Natural killer cell treated with Interleukin-12 subunit alpha and Interleukin-12 subunit beta and Interleukin-15 and Interleukin-18, amount 100 ng/mL, for 72 hours (primary cell): ENCODE measurements at regions not wholly inside any gene's neighbourhood (a gene's known extent, or its start where the extent isn't known, plus 50 kb on each side); places are given as distances from the start of the nearest gene placed in this dataset.

Source experiments
- ATAC-seq, 2 donors: fragments of 150-1000 bp; cut with Tn5 transposase in 1 of 2; sonication (Bioruptor Pico), chemical (Tn5 transposase) in 1 of 2; 2 replicates each; pipeline ENCODE4 v1.10.0; 2021
- DNase-seq: peaks from one replicate; pipeline ENCODE4 v3.0.0; 2022; ENCODE audit warnings: low spot score
- H3K27ac Mint-ChIP-seq, 2 donors: 1 replicate in 1 of 2; 2 replicates in 1 of 2; pipeline ENCODE4 v1.8.0; 2022; ENCODE audit warnings: mixed read lengths in 2 of 2, mild to moderate bottlenecking in 1 of 2, moderate library complexity in 1 of 2
- H3K27me3 Mint-ChIP-seq, 2 donors: 1 replicate in 1 of 2; 2 replicates in 1 of 2; pipeline ENCODE4 v1.8.0; 2022; ENCODE audit warnings: mixed read lengths in 2 of 2
- H3K36me3 Mint-ChIP-seq: one replicate; pipeline ENCODE4 v1.8.0; 2022; ENCODE audit warnings: mixed read lengths
- H3K4me1 Mint-ChIP-seq, 2 donors: 1 replicate in 1 of 2; 2 replicates in 1 of 2; pipeline ENCODE4 v1.8.0; 2022; ENCODE audit warnings: low read depth in 2 of 2, mixed read lengths in 2 of 2, mild to moderate bottlenecking in 1 of 2
- H3K4me3 Mint-ChIP-seq: one replicate; pipeline ENCODE4 v1.8.0; 2022; ENCODE audit warnings: mixed read lengths
- H3K9me3 Mint-ChIP-seq: 2 replicates; pipeline ENCODE4 v1.8.0; 2022; ENCODE audit warnings: mixed read lengths

GRCh38 chr14:84425968-84426367 lies 1104.0 kb upstream of the FLRT2 start:
- Mint-ChIP-seq H3K9me3 (peaks cover 3% of the 10 kb centered on the region), H3K4me3 (no peak overlapping the region), H3K36me3 (no peaks in the 10 kb centered on the region), H3K27me3 (no peaks in the 10 kb centered on the region), H3K4me1 (no peaks in the 10 kb centered on the region), H3K27ac (no peak overlapping the region)
- DNase-seq = no peak
- no peak for ATAC-seq

GRCh38 chr14:84432676-84433075 lies 1097.3 kb upstream of the FLRT2 start:
- Mint-ChIP-seq H3K4me3 (no peak overlapping the region), H3K4me1 (no peaks in the 10 kb centered on the region), H3K36me3 (no peaks in the 10 kb centered on the region), H3K27ac (no peak overlapping the region), H3K27me3 (no peaks in the 10 kb centered on the region), H3K9me3 (no peaks in the 10 kb centered on the region)
- ATAC-seq = no peak
- DNase-seq = no peak

GRCh38 chr14:84433961-84434360 lies 1096.0 kb upstream of the FLRT2 start:
- no peaks in the 10 kb centered on the region for H3K9me3 Mint-ChIP-seq
- DNase-seq = no peak
- H3K27ac Mint-ChIP-seq = no peak overlapping the region
- H3K4me3 Mint-ChIP-seq = no peak overlapping the region
- no peaks in the 10 kb centered on the region for H3K36me3 Mint-ChIP-seq
- no peak for ATAC-seq
- H3K27me3 Mint-ChIP-seq = no peaks in the 10 kb centered on the region
- no peaks in the 10 kb centered on the region for H3K4me1 Mint-ChIP-seq

- no peaks in the 10 kb centered on the region for H3K4me1 Mint-ChIP-seq
- no peak overlapping the region for H3K4me3 Mint-ChIP-seq
- DNase-seq = no peak
- peaks cover 3% of the 10 kb centered on the region for H3K9me3 Mint-ChIP-seq
- no peak overlapping the region for H3K27ac Mint-ChIP-seq
- ATAC-seq = no peak
- no peaks in the 10 kb centered on the region for H3K27me3 Mint-ChIP-seq
- no peaks in the 10 kb centered on the region for H3K36me3 Mint-ChIP-seq
Observed at GRCh38 chr14:84435820-84436324, 1094.1 kb upstream of the FLRT2 start.

GRCh38 chr14:84436528-84436927 lies 1093.4 kb upstream of the FLRT2 start:
- no peak overlapping the region for H3K27ac Mint-ChIP-seq

GRCh38 chr14:84442521-84442920 lies 1087.4 kb upstream of the FLRT2 start:
- Mint-ChIP-seq H3K9me3 (peaks cover 10% of the 10 kb centered on the region), H3K27me3 (no peaks in the 10 kb centered on the region), H3K36me3 (no peaks in the 10 kb centered on the region), H3K4me1 (no peaks in the 10 kb centered on the region), H3K27ac (no peak overlapping the region), H3K4me3 (no peak overlapping the region)
- ATAC-seq (no peak), DNase-seq (no peak)

More at GRCh38 chr14:84436528-84436927, 1093.4 kb upstream of the FLRT2 start:
- ATAC-seq (no peak), DNase-seq (no peak)
- Mint-ChIP-seq H3K4me3 (no peak overlapping the region), H3K4me1 (no peaks in the 10 kb centered on the region), H3K9me3 (peaks cover 3% of the 10 kb centered on the region), H3K36me3 (no peaks in the 10 kb centered on the region), H3K27me3 (no peaks in the 10 kb centered on the region)

GRCh38 chr14:84445486-84445885 lies 1084.5 kb upstream of the FLRT2 start:
- Mint-ChIP-seq H3K27ac (no peak overlapping the region), H3K27me3 (no peaks in the 10 kb centered on the region), H3K36me3 (no peaks in the 10 kb centered on the region), H3K4me3 (no peak overlapping the region), H3K9me3 (peaks cover 7% of the 10 kb centered on the region), H3K4me1 (no peaks in the 10 kb centered on the region)
- no peak for DNase-seq
- no peak for ATAC-seq

- Mint-ChIP-seq H3K36me3 (no peaks in the 10 kb centered on the region), H3K27ac (no peak overlapping the region), H3K4me1 (no peaks in the 10 kb centered on the region), H3K9me3 (peaks cover 7% of the 10 kb centered on the region), H3K27me3 (no peaks in the 10 kb centered on the region), H3K4me3 (no peak overlapping the region)
- ATAC-seq (no peak), DNase-seq (no peak)
Observed at GRCh38 chr14:84446250-84446649, 1083.7 kb upstream of the FLRT2 start.

- H3K4me1 Mint-ChIP-seq = no peaks in the 10 kb centered on the region
Observed at GRCh38 chr14:84453307-84453950, 1076.5 kb upstream of the FLRT2 start.

GRCh38 chr14:84454114-84454513 lies 1075.8 kb upstream of the FLRT2 start:
- no peaks in the 10 kb centered on the region for H3K36me3 Mint-ChIP-seq
- DNase-seq (no peak), ATAC-seq (no peak)
- H3K4me1 Mint-ChIP-seq = no peaks in the 10 kb centered on the region
- H3K9me3 Mint-ChIP-seq = peaks cover 4% of the 10 kb centered on the region
- no peak overlapping the region for H3K27ac Mint-ChIP-seq
- H3K27me3 Mint-ChIP-seq = no peaks in the 10 kb centered on the region
- no peak overlapping the region for H3K4me3 Mint-ChIP-seq

More at GRCh38 chr14:84453307-84453950, 1076.5 kb upstream of the FLRT2 start:
- Mint-ChIP-seq H3K4me3 (no peak overlapping the region), H3K9me3 (peaks cover 4% of the 10 kb centered on the region), H3K36me3 (no peaks in the 10 kb centered on the region), H3K27me3 (no peaks in the 10 kb centered on the region), H3K27ac (no peak overlapping the region)
- ATAC-seq (no peak), DNase-seq (no peak)

GRCh38 chr14:84456946-84457345 lies 1073.0 kb upstream of the FLRT2 start:
- DNase-seq (no peak), ATAC-seq (no peak)
- Mint-ChIP-seq H3K27me3 (no peaks in the 10 kb centered on the region), H3K9me3 (peaks cover 4% of the 10 kb centered on the region), H3K4me3 (no peak overlapping the region), H3K4me1 (no peaks in the 10 kb centered on the region), H3K36me3 (no peaks in the 10 kb centered on the region), H3K27ac (no peak overlapping the region)

GRCh38 chr14:84458881-84459280 lies 1071.1 kb upstream of the FLRT2 start:
- Mint-ChIP-seq H3K36me3 (no peaks in the 10 kb centered on the region), H3K27me3 (no peaks in the 10 kb centered on the region), H3K4me1 (no peaks in the 10 kb centered on the region), H3K4me3 (no peak overlapping the region), H3K9me3 (no peaks in the 10 kb centered on the region), H3K27ac (no peak overlapping the region)
- DNase-seq (no peak), ATAC-seq (no peak)

- ATAC-seq (no peak), DNase-seq (no peak)
- H3K9me3 Mint-ChIP-seq = peaks cover 4% of the 10 kb centered on the region
- H3K4me1 Mint-ChIP-seq = no peaks in the 10 kb centered on the region
- H3K27ac Mint-ChIP-seq = no peak overlapping the region
- H3K4me3 Mint-ChIP-seq = no peak overlapping the region
- no peaks in the 10 kb centered on the region for H3K36me3 Mint-ChIP-seq
- H3K27me3 Mint-ChIP-seq = no peaks in the 10 kb centered on the region
Observed at GRCh38 chr14:84465880-84466279, 1064.1 kb upstream of the FLRT2 start.

GRCh38 chr14:84468153-84468552 lies 1061.8 kb upstream of the FLRT2 start:
- ATAC-seq (no peak), DNase-seq (no peak)
- no peaks in the 10 kb centered on the region for H3K36me3 Mint-ChIP-seq
- H3K27me3 Mint-ChIP-seq = no peaks in the 10 kb centered on the region
- H3K27ac Mint-ChIP-seq = no peak overlapping the region
- peaks cover 8% of the 10 kb centered on the region for H3K9me3 Mint-ChIP-seq
- H3K4me1 Mint-ChIP-seq = no peaks in the 10 kb centered on the region
- H3K4me3 Mint-ChIP-seq = no peak overlapping the region

- ATAC-seq (no peak), DNase-seq (no peak)
- Mint-ChIP-seq H3K9me3 (peaks cover 13% of the 10 kb centered on the region), H3K27me3 (no peaks in the 10 kb centered on the region), H3K27ac (no peak overlapping the region), H3K4me1 (no peaks in the 10 kb centered on the region), H3K4me3 (no peak overlapping the region), H3K36me3 (no peaks in the 10 kb centered on the region)
Observed at GRCh38 chr14:84477996-84478395, 1051.9 kb upstream of the FLRT2 start.
